ENCODE measurements at regions not wholly inside any gene's neighbourhood (a gene's known extent, or its start where the extent isn't known, plus 50 kb on each side); places are given as distances from the start of the nearest gene placed in this dataset.

- TF ChIP-seq CTCF (IDR thresholded peaks at IDR 0.05): no peak
- TF ChIP-seq POLR2A (IDR thresholded peaks at IDR 0.05): no peak
- Histone ChIP-seq H3K27ac (no peak overlapping the region), H3K36me3 (replicated peaks in 1 of 2; ENCODE audit: insufficient read depth in 1 of 2, low read depth in 2 of 2) (no peaks in the 10 kb centered on the region), H3K27me3 (no peaks in the 10 kb centered on the region), H3K4me3 (no peak overlapping the region), H3K9me3 (no peaks in the 10 kb centered on the region), H3K4me1 (no peaks in the 10 kb centered on the region)
- DNase-seq (no peak), ATAC-seq (no peak)
- WGBS, 2 donors: 55 to 61% methylated on average over 5 to 8 of the region's 8 CpGs
- intact Hi-C loops (cut with DNase I): no loop called here
Measured at GRCh38 chr16:5580296-5580695, 482.7 kb upstream of the EEF2KMT start.

- DNase-seq (no peak), ATAC-seq (no peak)
- intact Hi-C loops (cut with DNase I): no loop called here
- Histone ChIP-seq H3K9me3 (no peaks in the 10 kb centered on the region), H3K27me3 (no peaks in the 10 kb centered on the region), H3K27ac (no peak overlapping the region), H3K4me1 (no peaks in the 10 kb centered on the region), H3K4me3 (no peak overlapping the region), H3K36me3 (replicated peaks in 1 of 2; ENCODE audit: insufficient read depth in 1 of 2, low read depth in 2 of 2) (no peaks in the 10 kb centered on the region)
- no peak for TF ChIP-seq CTCF (IDR thresholded peaks at IDR 0.05)
- no peak for TF ChIP-seq POLR2A (IDR thresholded peaks at IDR 0.05)
- WGBS, 2 donors: 54 to 56% methylated on average over 7 of the region's 7 CpGs
Measured at GRCh38 chr16:5578980-5579379, 481.4 kb upstream of the EEF2KMT start.

GRCh38 chr16:5577463-5577862 is 479.9 kb upstream of the EEF2KMT start:
- TF ChIP-seq CTCF (IDR thresholded peaks at IDR 0.05) (no peak), POLR2A (IDR thresholded peaks at IDR 0.05) (no peak)
- DNase-seq (no peak), ATAC-seq (no peak)
- H3K36me3 ChIP-seq (replicated peaks in 1 of 2; ENCODE audit: insufficient read depth in 1 of 2, low read depth in 2 of 2): no peaks in the 10 kb centered on the region
- intact Hi-C loops (cut with DNase I): no loop called here
- H3K4me1 ChIP-seq: no peaks in the 10 kb centered on the region
- 59 to 60% methylated on average over 5 of the region's 5 CpGs for WGBS, 2 donors
- no peaks in the 10 kb centered on the region for H3K9me3 ChIP-seq
- H3K4me3 ChIP-seq: no peak overlapping the region
- no peak overlapping the region for H3K27ac ChIP-seq
- no peaks in the 10 kb centered on the region for H3K27me3 ChIP-seq

- intact Hi-C loops (cut with DNase I): no loop called here
- Histone ChIP-seq H3K4me1 (no peaks in the 10 kb centered on the region), H3K9me3 (no peaks in the 10 kb centered on the region), H3K4me3 (no peak overlapping the region), H3K27me3 (no peaks in the 10 kb centered on the region), H3K27ac (no peak overlapping the region), H3K36me3 (replicated peaks in 1 of 2; ENCODE audit: insufficient read depth in 1 of 2, low read depth in 2 of 2) (no peaks in the 10 kb centered on the region)
- 45 to 60% methylated on average over 3 of the region's 3 CpGs for WGBS, 2 donors
- TF ChIP-seq POLR2A (IDR thresholded peaks at IDR 0.05) (no peak), CTCF (IDR thresholded peaks at IDR 0.05) (no peak)
- ATAC-seq (no peak), DNase-seq (no peak)
Measured at GRCh38 chr16:5575646-5576245, 478.2 kb upstream of the EEF2KMT start.

- H3K36me3 ChIP-seq (replicated peaks in 1 of 2; ENCODE audit: insufficient read depth in 1 of 2, low read depth in 2 of 2): no peaks in the 10 kb centered on the region
- TF ChIP-seq CTCF (IDR thresholded peaks at IDR 0.05) (no peak), POLR2A (IDR thresholded peaks at IDR 0.05) (no peak)
- H3K27ac ChIP-seq: no peak overlapping the region
- no peak overlapping the region for H3K4me3 ChIP-seq
- WGBS, 2 donors: 64 to 74% methylated on average over 6 of the region's 6 CpGs
- DNase-seq (no peak), ATAC-seq (no peak)
- no peaks in the 10 kb centered on the region for H3K4me1 ChIP-seq
- intact Hi-C loops (cut with DNase I): no loop called here
- no peaks in the 10 kb centered on the region for H3K27me3 ChIP-seq
- H3K9me3 ChIP-seq: no peaks in the 10 kb centered on the region
Measured at GRCh38 chr16:5575121-5575520, 477.5 kb upstream of the EEF2KMT start.
